KMS-11 (cell line): ENCODE measurements at regions not wholly inside any gene's neighbourhood (a gene's known extent, or its start where the extent isn't known, plus 50 kb on each side); places are given as distances from the start of the nearest gene placed in this dataset.

ENCODE experiments used
- H2AFZ ChIP-seq: fragments of 200-600 bp; sonication (generic); 2 replicates; pipeline ENCODE4 v1.6.1; 2016; ENCODE audit warnings: antibody characterized with exemption, mixed run types, low read depth
- H3K27ac ChIP-seq: fragments of 200-600 bp; sonication (generic); 2 replicates; pipeline ENCODE4 v1.6.1; 2016; ENCODE audit warnings: mild to moderate bottlenecking, mixed run types
- H3K27me3 ChIP-seq: fragments of 200-600 bp; sonication (generic); 2 replicates; pipeline ENCODE4 v1.6.1; 2017; ENCODE audit warnings: mild to moderate bottlenecking, low read depth, mixed run types, moderate library complexity; ENCODE audit not compliant: insufficient read depth
- H3K36me3 ChIP-seq: fragments of 200-600 bp; sonication (generic); 2 replicates; pipeline ENCODE4 v1.6.1; 2017; ENCODE audit warnings: mild to moderate bottlenecking, mixed run types; ENCODE audit not compliant: insufficient read depth
- H3K4me1 ChIP-seq: fragments of 200-600 bp; sonication (generic); 2 replicates; pipeline ENCODE4 v1.6.1; 2016; ENCODE audit warnings: mild to moderate bottlenecking, low read depth, mixed run types; ENCODE audit not compliant: poor library complexity, severe bottlenecking
- H3K4me2 ChIP-seq: fragments of 200-600 bp; sonication (generic); 2 replicates; pipeline ENCODE4 v1.7.0; 2016; ENCODE audit warnings: mild to moderate bottlenecking, mixed run types
- H3K4me3 ChIP-seq: fragments of 200-600 bp; sonication (generic); IDR thresholded peaks from 2 replicates; pipeline ENCODE4 v1.6.1; 2017; ENCODE audit warnings: low read depth, low read length, mixed read lengths; ENCODE audit not compliant: insufficient read depth
- H3K79me2 ChIP-seq: fragments of 200-600 bp; sonication (generic); 2 replicates; pipeline ENCODE4 v1.6.1; 2016; ENCODE audit warnings: low read depth, mixed run types; ENCODE audit not compliant: insufficient read depth
- H3K9ac ChIP-seq: fragments of 200-600 bp; sonication (generic); 2 replicates; pipeline ENCODE4 v1.6.1; 2016; ENCODE audit warnings: mild to moderate bottlenecking, mixed run types
- H4K20me1 ChIP-seq: fragments of 200-600 bp; sonication (generic); 2 replicates; pipeline ENCODE4 v1.6.1; 2016; ENCODE audit warnings: mild to moderate bottlenecking, mixed run types; ENCODE audit not compliant: insufficient read depth
- TF ChIP-seq, protein P1 (sequence below): fragments of 200-600 bp; sonication (generic); conservative IDR thresholded peaks from 2 replicates; pipeline ENCODE4 v1.6.1; 2017; ENCODE audit warnings: low read depth, mild to moderate bottlenecking, antibody characterized with exemption, low read length, moderate library complexity, mixed read lengths

DNA sequence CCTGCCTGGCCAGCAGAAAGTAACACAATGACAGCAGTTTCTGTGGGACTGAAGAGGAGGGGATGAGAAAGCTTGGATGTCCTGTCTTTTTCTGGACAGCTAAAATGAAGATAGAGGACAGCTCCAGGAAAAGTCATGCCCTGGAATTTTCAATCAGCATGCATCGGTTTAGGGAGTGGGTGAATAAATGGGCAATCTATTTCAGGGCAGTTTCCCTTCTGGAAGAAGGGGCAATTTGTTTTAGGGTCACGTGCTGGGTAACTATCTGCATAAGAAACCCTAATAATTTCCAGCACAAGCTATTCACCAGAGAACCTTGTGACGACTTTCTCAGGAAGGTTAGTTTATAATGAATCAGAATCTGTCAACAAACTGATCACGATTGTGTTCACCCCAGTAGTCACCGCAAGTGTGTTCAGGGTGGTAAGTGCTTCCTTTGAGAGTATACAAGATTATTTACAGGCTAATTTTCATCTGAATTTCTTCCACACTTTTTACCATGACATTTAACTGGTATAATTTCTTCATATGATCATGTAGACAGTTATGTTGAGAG is 318.0 kb upstream of the GBE1 start:
- TF ChIP-seq, protein P1, sequence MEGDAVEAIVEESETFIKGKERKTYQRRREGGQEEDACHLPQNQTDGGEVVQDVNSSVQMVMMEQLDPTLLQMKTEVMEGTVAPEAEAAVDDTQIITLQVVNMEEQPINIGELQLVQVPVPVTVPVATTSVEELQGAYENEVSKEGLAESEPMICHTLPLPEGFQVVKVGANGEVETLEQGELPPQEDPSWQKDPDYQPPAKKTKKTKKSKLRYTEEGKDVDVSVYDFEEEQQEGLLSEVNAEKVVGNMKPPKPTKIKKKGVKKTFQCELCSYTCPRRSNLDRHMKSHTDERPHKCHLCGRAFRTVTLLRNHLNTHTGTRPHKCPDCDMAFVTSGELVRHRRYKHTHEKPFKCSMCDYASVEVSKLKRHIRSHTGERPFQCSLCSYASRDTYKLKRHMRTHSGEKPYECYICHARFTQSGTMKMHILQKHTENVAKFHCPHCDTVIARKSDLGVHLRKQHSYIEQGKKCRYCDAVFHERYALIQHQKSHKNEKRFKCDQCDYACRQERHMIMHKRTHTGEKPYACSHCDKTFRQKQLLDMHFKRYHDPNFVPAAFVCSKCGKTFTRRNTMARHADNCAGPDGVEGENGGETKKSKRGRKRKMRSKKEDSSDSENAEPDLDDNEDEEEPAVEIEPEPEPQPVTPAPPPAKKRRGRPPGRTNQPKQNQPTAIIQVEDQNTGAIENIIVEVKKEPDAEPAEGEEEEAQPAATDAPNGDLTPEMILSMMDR = no peak
- Histone ChIP-seq H3K4me2 (no peak overlapping the region), H3K27ac (no peak overlapping the region), H4K20me1 (no peaks in the 10 kb centered on the region), H3K9ac (no peak overlapping the region), H3K27me3 (no peaks in the 10 kb centered on the region), H3K36me3 (no peaks in the 10 kb centered on the region), H2AFZ (no peak overlapping the region), H3K79me2 (no peaks in the 10 kb centered on the region), H3K4me1 (no peaks in the 10 kb centered on the region), H3K4me3 (no peak overlapping the region)

DNA sequence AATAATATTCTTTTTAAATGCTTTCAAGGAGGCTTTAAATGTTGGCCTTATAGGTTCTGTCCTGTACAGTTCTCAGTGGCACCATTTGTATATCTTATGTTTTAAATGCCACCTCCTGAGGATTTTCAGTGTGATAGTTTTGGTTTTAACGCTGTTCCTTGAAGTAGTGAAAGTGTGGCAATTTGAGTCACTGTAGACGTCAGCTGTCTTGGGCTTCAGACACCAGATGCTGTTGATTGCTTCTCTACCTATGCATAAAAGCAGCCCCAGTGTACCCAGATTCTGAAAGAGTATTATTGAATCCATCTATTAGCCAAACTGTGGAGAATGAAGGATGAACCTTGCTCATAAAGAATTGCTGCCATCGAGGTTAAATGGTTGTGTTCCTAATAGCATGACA is 316.8 kb upstream of the GBE1 start:
- no peaks in the 10 kb centered on the region for H3K27me3 ChIP-seq
- no peaks in the 10 kb centered on the region for H3K36me3 ChIP-seq
- no peak overlapping the region for H3K27ac ChIP-seq
- no peaks in the 10 kb centered on the region for H3K4me1 ChIP-seq
- H3K4me3 ChIP-seq = no peak overlapping the region
- H3K4me2 ChIP-seq = no peak overlapping the region
- no peak overlapping the region for H3K9ac ChIP-seq
- TF ChIP-seq, protein P1 = no peak
- no peaks in the 10 kb centered on the region for H4K20me1 ChIP-seq
- H2AFZ ChIP-seq = no peak overlapping the region
- no peaks in the 10 kb centered on the region for H3K79me2 ChIP-seq

DNA sequence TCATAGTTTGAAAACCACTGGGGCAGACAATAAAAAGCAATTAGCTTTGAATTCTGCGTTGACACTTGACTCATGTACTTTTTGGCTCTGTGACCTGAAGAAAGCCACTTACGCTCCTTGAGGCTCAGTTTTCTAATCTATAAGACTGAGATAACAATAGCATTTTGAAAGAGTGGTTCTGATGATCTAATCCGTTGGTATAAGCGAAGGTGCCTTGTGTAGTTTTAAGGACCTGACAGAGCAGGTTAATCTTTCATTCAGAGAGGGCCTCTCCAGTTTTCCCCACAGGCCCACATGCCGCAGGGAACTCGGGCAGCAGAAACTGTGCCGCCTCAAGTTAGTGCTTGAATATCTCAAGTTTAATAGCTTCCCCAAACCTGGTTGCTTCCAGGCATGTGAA is 306.0 kb upstream of the GBE1 start:
- TF ChIP-seq, protein P1 = no peak
- Histone ChIP-seq H3K4me2 (no peak overlapping the region), H3K9ac (no peak overlapping the region), H3K4me1 (no peaks in the 10 kb centered on the region), H3K36me3 (no peaks in the 10 kb centered on the region), H3K4me3 (no peak overlapping the region), H3K79me2 (no peaks in the 10 kb centered on the region), H3K27me3 (no peaks in the 10 kb centered on the region), H3K27ac (no peak overlapping the region), H2AFZ (no peak overlapping the region), H4K20me1 (no peaks in the 10 kb centered on the region)

DNA sequence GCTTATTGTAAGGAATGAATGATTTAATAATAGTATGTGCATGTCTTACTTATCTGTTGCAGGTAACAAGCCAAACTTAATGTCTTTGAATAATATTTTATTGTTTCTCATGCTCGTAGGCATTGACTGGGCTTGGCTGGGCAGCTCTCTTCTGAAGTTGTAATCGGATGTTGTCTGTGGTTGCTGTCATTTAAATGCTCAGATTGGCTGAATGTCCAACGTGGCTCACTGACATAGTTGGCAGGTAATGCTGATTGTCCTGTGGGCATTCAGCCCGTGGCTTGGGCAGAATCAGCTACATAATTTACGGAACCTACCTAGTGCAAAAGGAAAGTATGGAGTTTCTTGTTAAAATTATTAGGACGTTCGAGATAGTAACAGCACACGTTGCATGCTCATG is 297.4 kb upstream of the GBE1 start:
- Histone ChIP-seq H3K9ac (no peak overlapping the region), H4K20me1 (no peaks in the 10 kb centered on the region), H3K36me3 (no peaks in the 10 kb centered on the region), H3K79me2 (no peaks in the 10 kb centered on the region), H3K4me1 (no peaks in the 10 kb centered on the region), H3K4me2 (no peak overlapping the region), H3K27me3 (no peaks in the 10 kb centered on the region), H2AFZ (no peak overlapping the region), H3K27ac (no peak overlapping the region), H3K4me3 (no peak overlapping the region)
- TF ChIP-seq, protein P1 = no peak
